Nephron progenitor cell (in vitro differentiated cells): ENCODE measurements at regions not wholly inside any gene's neighbourhood (a gene's known extent, or its start where the extent isn't known, plus 50 kb on each side); places are given as distances from the start of the nearest gene placed in this dataset.

Source experiments
- DNase-seq: peaks from one replicate; pipeline ENCODE4 v3.0.0; 2021
- H3K27ac Mint-ChIP-seq: 2 replicates; pipeline ENCODE4 v1.8.0; 2021; ENCODE audit warnings: mild to moderate bottlenecking, moderate library complexity, mixed read lengths
- H3K27me3 Mint-ChIP-seq: 2 replicates; pipeline ENCODE4 v1.8.0; 2021; ENCODE audit warnings: mild to moderate bottlenecking, low read depth, mixed read lengths; ENCODE audit not compliant: poor library complexity
- H3K36me3 Mint-ChIP-seq: 2 replicates; pipeline ENCODE4 v1.8.0; 2021; ENCODE audit warnings: low read depth, mixed read lengths
- H3K4me1 Mint-ChIP-seq: 2 replicates; pipeline ENCODE4 v1.8.0; 2021; ENCODE audit warnings: mixed read lengths
- H3K4me3 Mint-ChIP-seq: 2 replicates; pipeline ENCODE4 v1.8.0; 2021; ENCODE audit warnings: mild to moderate bottlenecking, moderate library complexity, mixed read lengths
- H3K9me3 Mint-ChIP-seq: 2 replicates; pipeline ENCODE4 v1.8.0; 2021; ENCODE audit warnings: mild to moderate bottlenecking, moderate library complexity, mixed read lengths
- CTCF ChIP-seq: fragments of 200-600 bp; sonication (generic); IDR thresholded peaks from 2 replicates; pipeline ENCODE4 v1.5.0; 2021; ENCODE audit warnings: antibody characterized with exemption

GRCh38 chr18:60110836-60111235, 211.0 kb downstream of the PMAIP1 start:
- no peak for TF ChIP-seq CTCF
- Mint-ChIP-seq H3K36me3 (no peaks in the 10 kb centered on the region), H3K4me1 (no peaks in the 10 kb centered on the region), H3K27me3 (no peaks in the 10 kb centered on the region), H3K4me3 (no peak overlapping the region), H3K9me3 (no peaks in the 10 kb centered on the region), H3K27ac (no peak overlapping the region)
- DNase-seq = no peak

GRCh38 chr18:60100778-60101177, 201.0 kb downstream of the PMAIP1 start:
- DNase-seq = no peak
- Mint-ChIP-seq H3K36me3 (no peaks in the 10 kb centered on the region), H3K27ac (no peak overlapping the region), H3K9me3 (no peaks in the 10 kb centered on the region), H3K27me3 (no peaks in the 10 kb centered on the region), H3K4me3 (no peak overlapping the region), H3K4me1 (no peaks in the 10 kb centered on the region)
- no peak for TF ChIP-seq CTCF

- H3K9me3 Mint-ChIP-seq = no peaks in the 10 kb centered on the region
- no peak overlapping the region for H3K4me3 Mint-ChIP-seq
- DNase-seq = no peak
- H3K36me3 Mint-ChIP-seq = no peaks in the 10 kb centered on the region
- no peak overlapping the region for H3K27ac Mint-ChIP-seq
- no peak for TF ChIP-seq CTCF
- H3K27me3 Mint-ChIP-seq = no peaks in the 10 kb centered on the region
- no peaks in the 10 kb centered on the region for H3K4me1 Mint-ChIP-seq
Measured at GRCh38 chr18:60099709-60100108, 199.9 kb downstream of the PMAIP1 start.

- DNase-seq = no peak
- Mint-ChIP-seq H3K9me3 (peaks cover 4% of the 10 kb centered on the region), H3K27ac (no peak overlapping the region), H3K4me3 (no peak overlapping the region), H3K27me3 (no peaks in the 10 kb centered on the region), H3K36me3 (no peaks in the 10 kb centered on the region), H3K4me1 (no peaks in the 10 kb centered on the region)
- TF ChIP-seq CTCF = no peak
Measured at GRCh38 chr18:60096428-60096827, 196.6 kb downstream of the PMAIP1 start.

GRCh38 chr18:60092073-60092472, 192.3 kb downstream of the PMAIP1 start:
- no peak for DNase-seq
- Mint-ChIP-seq H3K27ac (no peak overlapping the region), H3K4me3 (no peak overlapping the region), H3K36me3 (no peaks in the 10 kb centered on the region), H3K4me1 (no peaks in the 10 kb centered on the region), H3K9me3 (peaks cover 4% of the 10 kb centered on the region), H3K27me3 (no peaks in the 10 kb centered on the region)
- no peak for TF ChIP-seq CTCF

- Mint-ChIP-seq H3K27ac (no peak overlapping the region), H3K9me3 (peaks cover 4% of the 10 kb centered on the region), H3K27me3 (peaks cover 3% of the 10 kb centered on the region), H3K36me3 (no peaks in the 10 kb centered on the region), H3K4me3 (no peak overlapping the region), H3K4me1 (no peaks in the 10 kb centered on the region)
- TF ChIP-seq CTCF = no peak
- DNase-seq = no peak
Measured at GRCh38 chr18:60090170-60090569, 190.4 kb downstream of the PMAIP1 start.
